ENCODE measurements at regions not wholly inside any gene's neighbourhood (a gene's known extent, or its start where the extent isn't known, plus 50 kb on each side); places are given as distances from the start of the nearest gene placed in this dataset.

GRCh38 chr16:85254921-85255320, 142.6 kb upstream of the CIBAR2 start:
- Histone ChIP-seq H3K36me3 (ENCODE audit: control insufficient read depth in 5 of 5, insufficient read depth in 5 of 5, low read length in 5 of 5) (no peaks in the 10 kb centered on the region), H3K9ac (ENCODE audit: low read length in 5 of 5) (no peak overlapping the region), H3K4me1 (ENCODE audit: control insufficient read depth in 5 of 5, insufficient read depth in 5 of 5, low read length in 5 of 5) (peaks cover 0 to 43% (median 34%) of the 10 kb centered on the region in 5 donors), H3K27ac (ENCODE audit: low read depth, low read length) (no peak overlapping the region), H3K27me3 (ENCODE audit: control insufficient read depth in 5 of 5, insufficient read depth in 4 of 5, low read length in 5 of 5) (no peaks in the 10 kb centered on the region), H3K4me3 (ENCODE audit: low read depth in 1 of 5, low read length in 5 of 5) (no peak overlapping the region), H3K9me3 (ENCODE audit: control insufficient read depth in 5 of 5, low read length in 5 of 5) (no peaks in the 10 kb centered on the region)

- no peaks in the 10 kb centered on the region for H3K27me3 ChIP-seq (ENCODE audit: control insufficient read depth in 5 of 5, insufficient read depth in 4 of 5, low read length in 5 of 5)
- H3K4me3 ChIP-seq (ENCODE audit: low read depth in 1 of 5, low read length in 5 of 5): no peak overlapping the region
- H3K36me3 ChIP-seq (ENCODE audit: control insufficient read depth in 5 of 5, insufficient read depth in 5 of 5, low read length in 5 of 5): no peaks in the 10 kb centered on the region
- H3K9me3 ChIP-seq (ENCODE audit: control insufficient read depth in 5 of 5, low read length in 5 of 5): no peaks in the 10 kb centered on the region
- no peak overlapping the region for H3K27ac ChIP-seq (ENCODE audit: low read depth, low read length)
- peaks cover 0 to 38% (median 31%) of the 10 kb centered on the region in 5 donors for H3K4me1 ChIP-seq (ENCODE audit: control insufficient read depth in 5 of 5, insufficient read depth in 5 of 5, low read length in 5 of 5)
- H3K9ac ChIP-seq (ENCODE audit: low read length in 5 of 5): no peak overlapping the region
Measured at GRCh38 chr16:85255777-85256176, 143.5 kb upstream of the CIBAR2 start.

- Histone ChIP-seq H3K4me1 (ENCODE audit: control insufficient read depth in 5 of 5, insufficient read depth in 5 of 5, low read length in 5 of 5) (peaks cover 0 to 38% (median 26%) of the 10 kb centered on the region in 5 donors), H3K36me3 (ENCODE audit: control insufficient read depth in 5 of 5, insufficient read depth in 5 of 5, low read length in 5 of 5) (no peaks in the 10 kb centered on the region), H3K4me3 (ENCODE audit: low read depth in 1 of 5, low read length in 5 of 5) (no peak overlapping the region), H3K9me3 (ENCODE audit: control insufficient read depth in 5 of 5, low read length in 5 of 5) (no peaks in the 10 kb centered on the region), H3K9ac (ENCODE audit: low read length in 5 of 5) (no peak overlapping the region), H3K27me3 (ENCODE audit: control insufficient read depth in 5 of 5, insufficient read depth in 4 of 5, low read length in 5 of 5) (no peaks in the 10 kb centered on the region), H3K27ac (ENCODE audit: low read depth, low read length) (no peak overlapping the region)
Measured at GRCh38 chr16:85256190-85256739, 144.0 kb upstream of the CIBAR2 start.

GRCh38 chr16:85257483-85257882, 145.2 kb upstream of the CIBAR2 start:
- peaks cover under 1 to 38% (median 21%) of the 10 kb centered on the region in 5 donors for H3K4me1 ChIP-seq (ENCODE audit: control insufficient read depth in 5 of 5, insufficient read depth in 5 of 5, low read length in 5 of 5)
- H3K27me3 ChIP-seq (ENCODE audit: control insufficient read depth in 5 of 5, insufficient read depth in 4 of 5, low read length in 5 of 5): no peaks in the 10 kb centered on the region
- H3K36me3 ChIP-seq (ENCODE audit: control insufficient read depth in 5 of 5, insufficient read depth in 5 of 5, low read length in 5 of 5): no peaks in the 10 kb centered on the region
- H3K9me3 ChIP-seq (ENCODE audit: control insufficient read depth in 5 of 5, low read length in 5 of 5): no peaks in the 10 kb centered on the region
- no peak overlapping the region for H3K4me3 ChIP-seq (ENCODE audit: low read depth in 1 of 5, low read length in 5 of 5)
- H3K9ac ChIP-seq (ENCODE audit: low read length in 5 of 5): no peak overlapping the region
- H3K27ac ChIP-seq (ENCODE audit: low read depth, low read length): no peak overlapping the region

- Histone ChIP-seq H3K9me3 (ENCODE audit: control insufficient read depth in 5 of 5, low read length in 5 of 5) (no peaks in the 10 kb centered on the region), H3K4me3 (ENCODE audit: low read depth in 1 of 5, low read length in 5 of 5) (no peak overlapping the region), H3K4me1 (ENCODE audit: control insufficient read depth in 5 of 5, insufficient read depth in 5 of 5, low read length in 5 of 5) (peaks cover 3 to 38% (median 21%) of the 10 kb centered on the region in 5 donors), H3K36me3 (ENCODE audit: control insufficient read depth in 5 of 5, insufficient read depth in 5 of 5, low read length in 5 of 5) (no peaks in the 10 kb centered on the region), H3K9ac (ENCODE audit: low read length in 5 of 5) (no peak overlapping the region), H3K27ac (ENCODE audit: low read depth, low read length) (no peak overlapping the region), H3K27me3 (ENCODE audit: control insufficient read depth in 5 of 5, insufficient read depth in 4 of 5, low read length in 5 of 5) (no peaks in the 10 kb centered on the region)
Measured at GRCh38 chr16:85258166-85258565, 145.9 kb upstream of the CIBAR2 start.

- Histone ChIP-seq H3K9me3 (ENCODE audit: control insufficient read depth in 5 of 5, low read length in 5 of 5) (no peaks in the 10 kb centered on the region), H3K27ac (ENCODE audit: low read depth, low read length) (no peak overlapping the region), H3K9ac (ENCODE audit: low read length in 5 of 5) (no peak overlapping the region), H3K36me3 (ENCODE audit: control insufficient read depth in 5 of 5, insufficient read depth in 5 of 5, low read length in 5 of 5) (no peaks in the 10 kb centered on the region), H3K27me3 (ENCODE audit: control insufficient read depth in 5 of 5, insufficient read depth in 4 of 5, low read length in 5 of 5) (no peaks in the 10 kb centered on the region), H3K4me3 (ENCODE audit: low read depth in 1 of 5, low read length in 5 of 5) (no peak overlapping the region), H3K4me1 (ENCODE audit: control insufficient read depth in 5 of 5, insufficient read depth in 5 of 5, low read length in 5 of 5) (peaks cover 3 to 38% (median 21%) of the 10 kb centered on the region in 5 donors)
Measured at GRCh38 chr16:85258629-85259028, 146.4 kb upstream of the CIBAR2 start.

GRCh38 chr16:85259115-85259831, 147.0 kb upstream of the CIBAR2 start:
- Histone ChIP-seq H3K9ac (ENCODE audit: low read length in 5 of 5) (no peak overlapping the region), H3K27me3 (ENCODE audit: control insufficient read depth in 5 of 5, insufficient read depth in 4 of 5, low read length in 5 of 5) (no peaks in the 10 kb centered on the region), H3K4me3 (ENCODE audit: low read depth in 1 of 5, low read length in 5 of 5) (no peak overlapping the region), H3K27ac (ENCODE audit: low read depth, low read length) (no peak overlapping the region), H3K4me1 (ENCODE audit: control insufficient read depth in 5 of 5, insufficient read depth in 5 of 5, low read length in 5 of 5) (peaks cover 3 to 38% (median 18%) of the 10 kb centered on the region in 5 donors), H3K9me3 (ENCODE audit: control insufficient read depth in 5 of 5, low read length in 5 of 5) (no peaks in the 10 kb centered on the region), H3K36me3 (ENCODE audit: control insufficient read depth in 5 of 5, insufficient read depth in 5 of 5, low read length in 5 of 5) (no peaks in the 10 kb centered on the region)

- no peaks in the 10 kb centered on the region for H3K27me3 ChIP-seq (ENCODE audit: control insufficient read depth in 5 of 5, insufficient read depth in 4 of 5, low read length in 5 of 5)
Measured at GRCh38 chr16:85259832-85260167, 147.5 kb upstream of the CIBAR2 start.

GRCh38 chr16:85261204-85261603, 148.9 kb upstream of the CIBAR2 start:
- H3K27me3 ChIP-seq (ENCODE audit: control insufficient read depth in 5 of 5, insufficient read depth in 4 of 5, low read length in 5 of 5): no peaks in the 10 kb centered on the region
- peaks cover 3 to 47% (median 18%) of the 10 kb centered on the region in 5 donors for H3K4me1 ChIP-seq (ENCODE audit: control insufficient read depth in 5 of 5, insufficient read depth in 5 of 5, low read length in 5 of 5)
- no peak overlapping the region for H3K4me3 ChIP-seq (ENCODE audit: low read depth in 1 of 5, low read length in 5 of 5)
- no peak overlapping the region for H3K9ac ChIP-seq (ENCODE audit: low read length in 5 of 5)
- H3K9me3 ChIP-seq (ENCODE audit: control insufficient read depth in 5 of 5, low read length in 5 of 5): no peaks in the 10 kb centered on the region
- H3K27ac ChIP-seq (ENCODE audit: low read depth, low read length): no peak overlapping the region
- no peaks in the 10 kb centered on the region for H3K36me3 ChIP-seq (ENCODE audit: control insufficient read depth in 5 of 5, insufficient read depth in 5 of 5, low read length in 5 of 5)

More at GRCh38 chr16:85259832-85260167, 147.5 kb upstream of the CIBAR2 start:
- H3K9ac ChIP-seq (ENCODE audit: low read length in 5 of 5): no peak overlapping the region
- no peak overlapping the region for H3K4me3 ChIP-seq (ENCODE audit: low read depth in 1 of 5, low read length in 5 of 5)
- H3K9me3 ChIP-seq (ENCODE audit: control insufficient read depth in 5 of 5, low read length in 5 of 5): no peaks in the 10 kb centered on the region
- H3K4me1 ChIP-seq (ENCODE audit: control insufficient read depth in 5 of 5, insufficient read depth in 5 of 5, low read length in 5 of 5): peaks cover 3 to 40% (median 17%) of the 10 kb centered on the region in 5 donors
- H3K36me3 ChIP-seq (ENCODE audit: control insufficient read depth in 5 of 5, insufficient read depth in 5 of 5, low read length in 5 of 5): no peaks in the 10 kb centered on the region
- no peak overlapping the region for H3K27ac ChIP-seq (ENCODE audit: low read depth, low read length)

- Histone ChIP-seq H3K4me1 (ENCODE audit: control insufficient read depth in 5 of 5, insufficient read depth in 5 of 5, low read length in 5 of 5) (peaks cover 3 to 50% (median 18%) of the 10 kb centered on the region in 5 donors), H3K27ac (ENCODE audit: low read depth, low read length) (no peak overlapping the region), H3K9me3 (ENCODE audit: control insufficient read depth in 5 of 5, low read length in 5 of 5) (no peaks in the 10 kb centered on the region), H3K27me3 (ENCODE audit: control insufficient read depth in 5 of 5, insufficient read depth in 4 of 5, low read length in 5 of 5) (no peaks in the 10 kb centered on the region), H3K36me3 (ENCODE audit: control insufficient read depth in 5 of 5, insufficient read depth in 5 of 5, low read length in 5 of 5) (no peaks in the 10 kb centered on the region), H3K4me3 (ENCODE audit: low read depth in 1 of 5, low read length in 5 of 5) (no peak overlapping the region), H3K9ac (ENCODE audit: low read length in 5 of 5) (no peak overlapping the region)
Measured at GRCh38 chr16:85261657-85262557, 149.6 kb upstream of the CIBAR2 start.

All from subcutaneous abdominal adipose tissue (tissue), 5 donors.